ENCODE measurements at regions not wholly inside any gene's neighbourhood (a gene's known extent, or its start where the extent isn't known, plus 50 kb on each side); places are given as distances from the start of the nearest gene placed in this dataset.

DNA sequence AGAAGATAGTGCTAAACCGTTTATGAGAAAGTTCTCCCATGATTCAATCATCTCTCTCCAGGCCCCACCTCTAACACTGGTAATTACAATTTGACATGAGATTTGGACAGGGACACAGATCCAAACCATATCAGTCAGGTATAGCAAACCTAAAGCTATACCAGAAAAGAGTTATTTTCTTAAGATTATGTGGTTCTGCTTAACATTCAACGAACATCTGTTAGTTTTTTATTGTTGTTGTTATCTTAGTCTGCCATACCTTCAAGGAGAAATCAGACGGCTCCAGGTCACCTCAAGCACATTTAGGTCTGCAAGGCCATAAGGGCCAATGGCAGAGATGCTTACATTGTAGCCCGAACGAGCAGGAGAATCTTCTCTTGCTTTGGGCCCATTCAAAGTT is 89.5 kb upstream of the ETV3 start:
- no peak for TF ChIP-seq CTCF (conservative IDR thresholded peaks at IDR 0.05; ENCODE audit: low read depth, low read length)
- H3K4me3 ChIP-seq (ENCODE audit: low read depth, low read length), result no peak overlapping the region
- DNase-seq (ENCODE audit: low read depth), result no peak

DNA sequence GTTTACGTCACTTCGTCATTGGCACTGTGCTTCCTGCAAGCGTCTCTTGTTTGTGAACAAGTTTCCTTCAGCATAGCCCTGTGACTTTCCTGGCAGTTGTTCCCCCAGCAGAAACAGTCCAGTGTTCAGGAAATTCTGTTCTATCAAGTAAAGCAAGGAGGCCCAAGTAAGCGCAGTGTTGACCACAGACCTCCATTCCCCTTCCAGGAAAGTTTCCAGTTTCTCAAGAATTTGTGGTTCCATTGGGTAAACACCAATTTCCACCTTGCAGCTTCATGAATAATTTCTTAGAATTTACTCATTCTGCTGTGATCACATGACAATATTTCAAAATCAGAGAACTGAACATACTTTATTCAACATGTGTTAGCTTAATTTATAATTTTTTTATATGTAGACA is 88.5 kb upstream of the ETV3 start:
- DNase-seq (ENCODE audit: low read depth), result no peak
- no peak for TF ChIP-seq CTCF (conservative IDR thresholded peaks at IDR 0.05; ENCODE audit: low read depth, low read length)
- no peak overlapping the region for H3K4me3 ChIP-seq (ENCODE audit: low read depth, low read length)

DNA sequence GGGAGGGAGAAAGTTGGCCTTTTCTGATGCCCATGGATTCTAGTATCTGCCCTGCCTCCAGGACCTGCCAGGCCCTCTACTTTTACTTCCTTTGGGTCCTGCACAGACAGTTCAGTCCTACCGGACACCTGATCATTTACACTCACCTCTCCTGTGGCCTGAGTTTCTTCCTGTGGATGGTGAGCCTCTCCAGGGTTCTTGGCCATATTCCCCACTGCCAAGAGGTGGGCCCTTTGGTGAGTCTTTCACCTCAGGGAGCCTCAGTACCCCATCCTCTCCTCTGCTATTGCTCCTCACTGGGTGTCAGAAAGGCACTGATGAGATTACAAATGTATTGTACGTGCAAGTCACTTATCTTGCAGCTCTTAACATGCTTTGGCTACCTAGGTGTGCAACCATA is 81.4 kb upstream of the ETV3 start:
- no peak overlapping the region for H3K4me3 ChIP-seq (ENCODE audit: low read depth, low read length)
- TF ChIP-seq CTCF (conservative IDR thresholded peaks at IDR 0.05; ENCODE audit: low read depth, low read length), result no peak
- no peak for DNase-seq (ENCODE audit: low read depth)

DNA sequence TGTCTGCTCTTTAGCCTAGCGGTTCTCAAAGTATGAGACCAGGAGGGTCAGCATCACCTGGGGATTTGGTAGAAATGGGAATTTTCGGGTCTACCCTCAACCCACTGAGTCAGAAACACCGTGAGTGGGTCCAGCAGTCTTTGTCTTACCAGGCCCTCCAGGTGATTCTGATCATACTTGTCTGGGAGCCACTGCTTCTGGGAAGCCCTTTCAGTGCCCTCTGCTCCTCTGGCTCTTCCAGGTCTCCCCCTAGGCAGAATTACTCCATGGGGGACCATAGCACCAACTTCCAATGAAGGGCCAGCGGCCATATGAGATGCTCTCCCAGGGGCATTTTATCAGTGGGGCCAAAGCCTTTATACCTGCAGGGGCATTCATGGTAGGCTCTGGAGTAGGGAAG is 81.0 kb upstream of the ETV3 start:
- H3K4me3 ChIP-seq (ENCODE audit: low read depth, low read length), result no peak overlapping the region
- DNase-seq (ENCODE audit: low read depth), result no peak
- TF ChIP-seq CTCF (conservative IDR thresholded peaks at IDR 0.05; ENCODE audit: low read depth, low read length), result no peak

DNA sequence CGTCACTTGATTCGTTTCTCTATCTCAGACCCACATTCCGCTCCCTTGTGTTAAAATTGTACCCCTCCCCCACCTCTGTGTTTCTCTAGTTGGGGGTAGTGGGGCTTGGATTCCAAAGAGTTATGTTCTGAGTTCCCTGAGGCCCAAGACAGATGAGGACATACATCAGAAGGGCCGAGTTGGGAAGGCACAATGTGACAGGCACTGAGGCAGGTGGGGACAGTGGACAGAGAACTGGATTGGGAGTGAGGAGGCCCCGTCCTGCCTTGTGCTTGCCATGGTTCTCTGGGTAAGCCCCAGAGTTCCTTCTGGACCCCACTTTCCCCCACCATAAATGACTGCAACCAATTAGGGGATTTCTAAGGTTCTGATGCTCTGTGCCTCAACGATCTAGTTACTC is 80.5 kb upstream of the ETV3 start:
- H3K4me3 ChIP-seq (ENCODE audit: low read depth, low read length), result no peak overlapping the region
- TF ChIP-seq CTCF (conservative IDR thresholded peaks at IDR 0.05; ENCODE audit: low read depth, low read length), result no peak
- DNase-seq (ENCODE audit: low read depth), result no peak

DNA sequence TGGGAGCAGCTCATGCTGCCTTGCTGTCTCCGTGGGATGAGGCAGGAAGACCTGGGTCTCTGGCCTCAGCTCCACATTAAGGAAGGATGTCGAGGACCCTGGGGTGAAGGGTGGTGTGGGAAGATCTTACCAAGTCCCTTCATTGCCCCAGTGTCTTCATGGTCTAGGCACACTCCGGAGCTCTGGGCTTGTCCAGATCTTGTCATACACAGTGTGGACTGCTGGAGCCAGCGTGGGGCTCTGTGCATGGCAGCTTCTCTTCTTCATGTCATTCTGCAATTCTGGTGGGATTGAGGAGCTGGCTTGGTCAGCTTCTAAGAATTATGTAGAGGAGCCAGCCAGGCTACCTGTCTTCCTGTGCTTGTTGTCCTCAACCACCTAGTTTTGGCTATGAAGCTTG is 79.3 kb upstream of the ETV3 start:
- no peak for DNase-seq (ENCODE audit: low read depth)
- TF ChIP-seq CTCF (conservative IDR thresholded peaks at IDR 0.05; ENCODE audit: low read depth, low read length), result no peak
- H3K4me3 ChIP-seq (ENCODE audit: low read depth, low read length), result no peak overlapping the region

DNA sequence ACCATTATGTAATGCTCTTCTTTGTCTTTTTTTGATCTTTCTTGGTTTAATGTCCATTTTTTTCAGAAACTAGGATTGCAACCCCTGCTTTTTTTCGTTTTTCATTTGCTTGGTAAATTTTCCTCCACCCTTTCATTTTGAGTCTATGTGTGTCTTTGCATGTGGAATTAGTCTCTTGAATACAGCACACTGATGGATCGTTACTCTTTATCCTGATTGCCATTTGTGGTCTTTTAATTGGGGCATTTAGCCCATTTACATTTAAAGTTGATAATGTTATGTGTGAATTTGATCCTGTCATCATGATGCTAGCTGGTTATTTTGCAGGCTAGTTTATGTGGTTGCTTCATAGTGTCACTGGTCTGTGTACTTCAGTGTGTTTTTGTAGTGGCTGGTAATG is 75.6 kb upstream of the ETV3 start:
- DNase-seq (ENCODE audit: low read depth), result no peak
- no peak for TF ChIP-seq CTCF (conservative IDR thresholded peaks at IDR 0.05; ENCODE audit: low read depth, low read length)
- H3K4me3 ChIP-seq (ENCODE audit: low read depth, low read length), result no peak overlapping the region
